ENCODE measurements at regions not wholly inside any gene's neighbourhood (a gene's known extent, or its start where the extent isn't known, plus 50 kb on each side); places are given as distances from the start of the nearest gene placed in this dataset.

GRCh38 chr6:95866732-95867131 is 149.0 kb upstream of the FUT9 start:
- Histone ChIP-seq H3K79me2 (ENCODE audit: control insufficient read depth, insufficient read depth, low read length) (no peaks in the 10 kb centered on the region), H2AFZ (ENCODE audit: low read depth, low read length) (no peak overlapping the region), H3K27me3 (ENCODE audit: control insufficient read depth in 2 of 2, insufficient read depth in 2 of 2, low read length in 2 of 2) (no peaks in the 10 kb centered on the region), H3K4me3 (no peak overlapping the region), H3K4me1 (replicated peaks in 1 of 2; ENCODE audit: control insufficient read depth in 2 of 2, insufficient read depth in 2 of 2, low read length in 2 of 2) (no peaks in the 10 kb centered on the region), H4K20me1 (replicated peaks; ENCODE audit: control insufficient read depth, insufficient read depth, low read length) (no peaks in the 10 kb centered on the region), H3K27ac (ENCODE audit: extremely low read depth, low read depth, low read length) (no peak overlapping the region), H3K4me2 (ENCODE audit: insufficient read depth, low read length) (no peak overlapping the region), H3K9me3 (replicated peaks; ENCODE audit: control insufficient read depth, insufficient read depth, low read depth, low read length) (no peaks in the 10 kb centered on the region; the same call in 1 of the 2 replicates), H3K36me3 (ENCODE audit: control insufficient read depth, insufficient read depth, low read length) (no peaks in the 10 kb centered on the region), H3K9ac (ENCODE audit: insufficient read depth in 1 of 2, low read depth in 2 of 2, low read length in 2 of 2) (no peak overlapping the region), H3K9me1 (ENCODE audit: control insufficient read depth, insufficient read depth, low read length) (no peaks in the 10 kb centered on the region)
- no peak for ATAC-seq
- ChIA-PET POLR2A (no interaction called here), CTCF (ENCODE audit: low intra/inter-chr PET ratio) (no interaction called here)
- TF ChIP-seq SLC30A9 (CRISPR knock-in tag; IDR thresholded peaks at IDR 0.05) (no peak), RAD21 (CRISPR knock-in tag; conservative IDR thresholded peaks at IDR 0.05 in 1 of 2, IDR thresholded peaks at IDR 0.05 in 1 of 2) (peak; percentile 36 to 59), CTCF (IDR thresholded peaks at IDR 0.05 in 2 of 3, conservative IDR thresholded peaks at IDR 0.05 in 1 of 3; ENCODE audit: insufficient read depth in 2 of 3, low read depth in 1 of 3, low read length in 3 of 3) (peak in 1 of 3 experiments; percentile 21; a peak in 1 of 6 replicates)
- in situ Hi-C loops (cut with MboI) (no loop called here), intact Hi-C loops (cut with micrococcal nuclease) (no loop called here)
- no TSS peak for BruUV-seq (replicated peaks)
- 0% methylated on average over 7 of the region's 7 CpGs for WGBS (ENCODE audit: insufficient coverage, low coverage, missing lambda C conversion rate)
- DNase-seq (ENCODE audit: extremely low read depth in 1 of 4, low spot score in 3 of 4): peak in 2 of 4 experiments; percentile 2 to 6
- no peak for FAIRE-seq

- intact Hi-C loops (cut with micrococcal nuclease): no loop called here
- no peaks in the 10 kb centered on the region for H3K79me2 ChIP-seq (ENCODE audit: control insufficient read depth, insufficient read depth, low read length)
- FAIRE-seq (no peak), ATAC-seq (no peak), DNase-seq (ENCODE audit: extremely low read depth in 1 of 4, low spot score in 3 of 4) (no peak)
- H3K27ac ChIP-seq (ENCODE audit: extremely low read depth, low read depth, low read length): no peak overlapping the region
- no peaks in the 10 kb centered on the region for H3K4me1 ChIP-seq (replicated peaks in 1 of 2; ENCODE audit: control insufficient read depth in 2 of 2, insufficient read depth in 2 of 2, low read length in 2 of 2)
- H3K27me3 ChIP-seq (ENCODE audit: control insufficient read depth in 2 of 2, insufficient read depth in 2 of 2, low read length in 2 of 2): no peaks in the 10 kb centered on the region
- 2% methylated on average over 5 of the region's 5 CpGs for WGBS (ENCODE audit: insufficient coverage, low coverage, missing lambda C conversion rate)
- no peaks in the 10 kb centered on the region for H3K36me3 ChIP-seq (ENCODE audit: control insufficient read depth, insufficient read depth, low read length)
- no peak overlapping the region for H3K4me3 ChIP-seq
- H3K9me3 ChIP-seq (replicated peaks; ENCODE audit: control insufficient read depth, insufficient read depth, low read depth, low read length): no peaks in the 10 kb centered on the region; the same call in 1 of the 2 replicates
- ChIA-PET POLR2A (no interaction called here), CTCF (ENCODE audit: low intra/inter-chr PET ratio) (no interaction called here)
- no peak overlapping the region for H2AFZ ChIP-seq (ENCODE audit: low read depth, low read length)
- TF ChIP-seq NFE2L1 (tag; IDR thresholded peaks at IDR 0.05; ENCODE audit: borderline replicate concordance, low read depth) (no peak), IRF2 (CRISPR knock-in tag; IDR thresholded peaks at IDR 0.05) (no peak), FOSL1 (tag; conservative IDR thresholded peaks at IDR 0.05) (no peak)
- no peaks in the 10 kb centered on the region for H3K9me1 ChIP-seq (ENCODE audit: control insufficient read depth, insufficient read depth, low read length)
- H3K9ac ChIP-seq (ENCODE audit: insufficient read depth in 1 of 2, low read depth in 2 of 2, low read length in 2 of 2): no peak overlapping the region
- H4K20me1 ChIP-seq (replicated peaks; ENCODE audit: control insufficient read depth, insufficient read depth, low read length): no peaks in the 10 kb centered on the region
- in situ Hi-C loops (cut with MboI): no loop called here
- H3K4me2 ChIP-seq (ENCODE audit: insufficient read depth, low read length): no peak overlapping the region
- BruUV-seq (replicated peaks): no TSS peak
Measured at GRCh38 chr6:95867205-95867604, 148.6 kb upstream of the FUT9 start.
